Astrocyte (in vitro differentiated cells and primary cell): ENCODE measurements at regions not wholly inside any gene's neighbourhood (a gene's known extent, or its start where the extent isn't known, plus 50 kb on each side); places are given as distances from the start of the nearest gene placed in this dataset.

ENCODE experiments used
- DNase-seq: peaks from one replicate; pipeline ENCODE4 v3.0.0-alpha.2; 2010; ENCODE audit warnings: low read depth
- FAIRE-seq: peaks from 2 replicates; lab custom pipeline; 2011; peaks lifted over from hg19 to GRCh38; lab: Jason Lieb, UNC
- H2AFZ ChIP-seq: 2 replicates; pipeline ENCODE4 v1.6.0; 2012; ENCODE audit warnings: low read depth, low read length, inconsistent platforms
- H3K27ac ChIP-seq: 2 replicates; pipeline ENCODE4 v1.5.1; 2011; ENCODE audit warnings: low read depth, low read length, inconsistent platforms
- H3K27me3 ChIP-seq: 2 replicates; pipeline ENCODE4 v1.6.0; 2011; ENCODE audit warnings: low read length, inconsistent platforms; ENCODE audit not compliant: insufficient read depth
- H3K36me3 ChIP-seq: 2 replicates; pipeline ENCODE4 v1.5.1; 2011; ENCODE audit warnings: low read length, inconsistent platforms; ENCODE audit not compliant: insufficient read depth
- H3K4me1 ChIP-seq: 2 replicates; pipeline ENCODE4 v1.5.1; 2011; ENCODE audit warnings: low read length, inconsistent platforms; ENCODE audit not compliant: insufficient read depth
- H3K4me2 ChIP-seq: 2 replicates; pipeline ENCODE4 v1.6.0; 2012; ENCODE audit warnings: low read length, inconsistent platforms
- H3K4me3 ChIP-seq: 2 replicates; pipeline ENCODE4 v1.5.1; 2011; ENCODE audit warnings: low read depth, mild to moderate bottlenecking, low read length, inconsistent platforms; ENCODE audit not compliant: insufficient read depth
- H3K79me2 ChIP-seq: 2 replicates; pipeline ENCODE4 v1.6.0; 2012; ENCODE audit warnings: mild to moderate bottlenecking, low read length, inconsistent platforms; ENCODE audit not compliant: insufficient read depth
- H3K9ac ChIP-seq: 2 replicates; pipeline ENCODE4 v1.6.0; 2012; ENCODE audit warnings: mild to moderate bottlenecking, low read length, inconsistent platforms
- H3K9me3 ChIP-seq: 2 replicates; pipeline ENCODE4 v1.5.1; 2012; ENCODE audit warnings: low read depth, mild to moderate bottlenecking, low read length, inconsistent platforms; ENCODE audit not compliant: insufficient read depth
- H4K20me1 ChIP-seq: 2 replicates; pipeline ENCODE4 v1.6.0; 2012; ENCODE audit warnings: low read length, inconsistent platforms; ENCODE audit not compliant: insufficient read depth
- H3K27ac Mint-ChIP-seq: one replicate; pipeline ENCODE4 v1.8.0; 2021; ENCODE audit warnings: mild to moderate bottlenecking, mixed read lengths; ENCODE audit not compliant: unreplicated experiment
- H3K27me3 Mint-ChIP-seq: one replicate; pipeline ENCODE4 v1.8.0; 2021; ENCODE audit warnings: low read depth, mixed read lengths; ENCODE audit not compliant: unreplicated experiment
- H3K36me3 Mint-ChIP-seq: one replicate; pipeline ENCODE4 v1.8.0; 2021; ENCODE audit warnings: low read depth, mixed read lengths; ENCODE audit not compliant: unreplicated experiment
- H3K4me1 Mint-ChIP-seq: one replicate; pipeline ENCODE4 v1.8.0; 2021; ENCODE audit warnings: low read depth, mixed read lengths; ENCODE audit not compliant: unreplicated experiment
- H3K4me3 Mint-ChIP-seq: one replicate; pipeline ENCODE4 v1.8.0; 2021; ENCODE audit warnings: mild to moderate bottlenecking, moderate library complexity, mixed read lengths; ENCODE audit not compliant: unreplicated experiment
- H3K9me3 Mint-ChIP-seq: one replicate; pipeline ENCODE4 v1.8.0; 2021; ENCODE audit warnings: mild to moderate bottlenecking, mixed read lengths; ENCODE audit not compliant: unreplicated experiment
- CTCF ChIP-seq: IDR thresholded peaks from 2 replicates; pipeline ENCODE4 v1.5.1; 2011; ENCODE audit warnings: low read depth, mild to moderate bottlenecking, inconsistent platforms, low read length, moderate library complexity; ENCODE audit not compliant: insufficient read depth
- EZH2 ChIP-seq: IDR thresholded peaks from 2 replicates; pipeline ENCODE4 v1.6.1; 2012; ENCODE audit warnings: mild to moderate bottlenecking, low read length, inconsistent platforms; ENCODE audit not compliant: insufficient read depth

- no peak overlapping the region for H3K4me3 Mint-ChIP-seq
These were observed 1257.4 kb downstream of the EPHA7 start for GRCh38 chr6:92161953-92162352.

GRCh38 chr6:92160226-92160625 is 1259.1 kb downstream of the EPHA7 start:
- Histone ChIP-seq H4K20me1 (no peaks in the 10 kb centered on the region), H3K27ac (no peak overlapping the region), H3K36me3 (no peaks in the 10 kb centered on the region), H3K4me3 (no peak overlapping the region), H3K4me2 (no peak overlapping the region), H3K79me2 (no peaks in the 10 kb centered on the region), H2AFZ (no peak overlapping the region), H3K27me3 (no peaks in the 10 kb centered on the region), H3K4me1 (no peaks in the 10 kb centered on the region), H3K9ac (no peak overlapping the region), H3K9me3 (no peaks in the 10 kb centered on the region)
- Mint-ChIP-seq H3K27ac (no peak overlapping the region), H3K36me3 (no peaks in the 10 kb centered on the region), H3K4me3 (no peak overlapping the region), H3K4me1 (no peaks in the 10 kb centered on the region), H3K27me3 (no peaks in the 10 kb centered on the region), H3K9me3 (no peaks in the 10 kb centered on the region)
- DNase-seq (no peak), FAIRE-seq (no peak)
- TF ChIP-seq EZH2 = no peak
- TF ChIP-seq CTCF = no peak

More at GRCh38 chr6:92161953-92162352, 1257.4 kb downstream of the EPHA7 start:
- Histone ChIP-seq H3K4me2 (no peak overlapping the region), H3K9ac (no peak overlapping the region), H2AFZ (no peak overlapping the region), H3K4me1 (no peaks in the 10 kb centered on the region), H3K4me3 (no peak overlapping the region), H3K9me3 (no peaks in the 10 kb centered on the region), H3K27ac (no peak overlapping the region), H3K27me3 (no peaks in the 10 kb centered on the region), H4K20me1 (no peaks in the 10 kb centered on the region), H3K79me2 (no peaks in the 10 kb centered on the region), H3K36me3 (no peaks in the 10 kb centered on the region)
- Mint-ChIP-seq H3K36me3 (no peaks in the 10 kb centered on the region), H3K27me3 (no peaks in the 10 kb centered on the region), H3K4me1 (no peaks in the 10 kb centered on the region), H3K27ac (no peak overlapping the region), H3K9me3 (no peaks in the 10 kb centered on the region)
- DNase-seq (no peak), FAIRE-seq (no peak)
- TF ChIP-seq EZH2 (no peak), CTCF (no peak)

- no peaks in the 10 kb centered on the region for H3K9me3 Mint-ChIP-seq
- Histone ChIP-seq H3K27ac (no peak overlapping the region), H3K4me2 (no peak overlapping the region), H3K36me3 (no peaks in the 10 kb centered on the region), H3K9ac (no peak overlapping the region), H3K9me3 (no peaks in the 10 kb centered on the region), H4K20me1 (no peaks in the 10 kb centered on the region), H2AFZ (no peak overlapping the region), H3K4me1 (no peaks in the 10 kb centered on the region), H3K27me3 (no peaks in the 10 kb centered on the region), H3K79me2 (no peaks in the 10 kb centered on the region), H3K4me3 (no peak overlapping the region)
- TF ChIP-seq EZH2 (no peak), CTCF (no peak)
- H3K36me3 Mint-ChIP-seq = no peaks in the 10 kb centered on the region
- H3K27ac Mint-ChIP-seq = no peak overlapping the region
- H3K4me1 Mint-ChIP-seq = no peaks in the 10 kb centered on the region
- no peak overlapping the region for H3K4me3 Mint-ChIP-seq
- FAIRE-seq (no peak), DNase-seq (no peak)
- H3K27me3 Mint-ChIP-seq = no peaks in the 10 kb centered on the region
These were observed 1260.3 kb downstream of the EPHA7 start for GRCh38 chr6:92159046-92159445.
